Esophagus muscularis mucosa (tissue), 4 donors: ENCODE measurements at regions not wholly inside any gene's neighbourhood (a gene's known extent, or its start where the extent isn't known, plus 50 kb on each side); places are given as distances from the start of the nearest gene placed in this dataset.

ENCODE experiments used
- DNase-seq: peaks from one replicate; pipeline ENCODE4 v3.0.0-alpha.2; 2017; ENCODE audit errors: extremely low spot score
- H3K27ac ChIP-seq, 4 donors: fragments of 200-600 bp; sonication (generic); replicated peaks in 1 of 4; 1 replicate in 3 of 4; 2 replicates in 1 of 4; pipeline ENCODE4 v1.5.1; 2016 to 2019; ENCODE audit warnings: mild to moderate bottlenecking in 1 of 4
- H3K27me3 ChIP-seq, 4 donors: fragments of 200-600 bp; sonication (generic); one replicate each; pipeline versions ENCODE4 v1.5.1 to v1.6.0; 2016 to 2019
- H3K36me3 ChIP-seq, 4 donors: fragments of 200-600 bp; sonication (generic); one replicate each; pipeline ENCODE4 v1.5.1; 2016 to 2019
- H3K4me1 ChIP-seq, 4 donors: fragments of 200-600 bp; sonication (generic); one replicate each; pipeline ENCODE4 v1.5.1; 2016 to 2019
- H3K4me3 ChIP-seq, 4 donors: fragments of 200-600 bp; sonication (generic); 1 replicate in 2 of 4; 2 replicates in 2 of 4; pipeline ENCODE4 v1.5.1; 2016 to 2019; ENCODE audit warnings: mild to moderate bottlenecking in 4 of 4, moderate library complexity in 1 of 4
- H3K9me3 ChIP-seq, 4 donors: fragments of 200-600 bp; sonication (generic); 1 replicate in 3 of 4; 2 replicates in 1 of 4; pipeline ENCODE4 v1.5.1; 2016 to 2019
- EP300 ChIP-seq: sonication (generic); formaldehyde crosslinking; IDR thresholded peaks from one replicate; pipeline ENCODE4 v1.6.1; 2017; ENCODE audit warnings: antibody characterized with exemption
- POLR2A ChIP-seq: fragments of 450-650 bp; IDR thresholded peaks from one replicate; pipeline ENCODE4 v1.6.1; 2017; ENCODE audit warnings: antibody characterized with exemption, moderate library complexity, mild to moderate bottlenecking, low read depth
- POLR2AphosphoS5 ChIP-seq, 2 donors: sonication (generic); formaldehyde crosslinking; IDR thresholded peaks; one replicate each; pipeline ENCODE4 v1.6.1; 2017; ENCODE audit warnings: antibody characterized with exemption in 2 of 2
- WGBS: methylation state at CpG from one replicate; pipeline ENCODE4 v1.1.5; 2018; 5-methylcytosine and 5-hydroxymethylcytosine counted together
- intact Hi-C: fragments of 100-400 bp; cut with DNase I; formaldehyde crosslinking; loops from one replicate; pipeline ENCODE4 v1.15.1; 2023
- TF ChIP-seq, protein P1 (sequence below), 3 experiments: fragments of 200-600 bp in 2 of 3; fragments of 450-650 bp in 1 of 3; sonication (generic) in 2 of 3; IDR thresholded peaks; one replicate each; pipeline ENCODE4 v1.5.1; 2017 to 2019; ENCODE audit warnings: antibody characterized with exemption in 3 of 3, mild to moderate bottlenecking in 2 of 3, moderate library complexity in 1 of 3

DNA sequence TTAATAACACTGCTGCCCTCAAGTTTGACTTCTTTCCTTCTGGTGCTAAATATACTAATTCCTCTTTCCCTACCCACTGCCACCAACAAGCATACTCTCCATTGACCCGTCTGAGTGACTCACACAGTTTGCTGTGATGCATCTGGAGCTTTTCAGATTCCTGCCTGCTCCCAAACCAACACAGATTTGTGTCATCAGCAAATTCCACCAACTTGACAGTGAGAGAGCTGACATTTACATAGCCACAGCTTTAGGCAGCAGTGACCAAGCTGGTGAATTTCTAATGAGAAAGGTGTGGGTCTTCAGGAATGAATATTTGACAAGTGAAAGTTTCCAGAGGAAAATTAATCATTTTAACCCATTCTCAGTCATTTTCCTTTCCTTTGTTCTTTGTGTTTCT lies 96.5 kb upstream of the PRICKLE2 start:
- intact Hi-C loops = no loop called here
- H3K27ac ChIP-seq = peak overlapping the region in 2 of 4 donors; percentile 11 to 13
- WGBS = 33% methylated on average over 1 of the region's 1 CpG

DNA sequence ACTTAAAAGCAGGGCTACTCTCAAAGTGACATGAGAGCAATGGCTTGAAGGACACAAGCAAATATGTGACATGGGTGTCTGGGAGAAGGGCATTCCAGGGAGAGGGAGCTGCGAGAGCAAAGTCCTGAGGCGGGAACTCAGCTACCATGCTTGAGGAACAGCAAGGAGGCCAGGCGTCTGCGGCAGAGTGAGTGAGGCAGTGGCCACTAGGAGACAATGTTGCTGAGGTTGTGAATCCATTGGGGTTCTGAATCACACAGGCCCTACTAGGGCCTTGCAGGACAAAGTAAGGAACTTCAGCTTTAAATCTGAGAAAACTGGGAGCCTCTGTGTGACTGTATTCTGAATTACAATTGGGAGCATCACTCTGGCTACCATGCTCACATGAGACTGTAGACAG lies 94.1 kb upstream of the PRICKLE2 start:
- TF ChIP-seq, protein P1, sequence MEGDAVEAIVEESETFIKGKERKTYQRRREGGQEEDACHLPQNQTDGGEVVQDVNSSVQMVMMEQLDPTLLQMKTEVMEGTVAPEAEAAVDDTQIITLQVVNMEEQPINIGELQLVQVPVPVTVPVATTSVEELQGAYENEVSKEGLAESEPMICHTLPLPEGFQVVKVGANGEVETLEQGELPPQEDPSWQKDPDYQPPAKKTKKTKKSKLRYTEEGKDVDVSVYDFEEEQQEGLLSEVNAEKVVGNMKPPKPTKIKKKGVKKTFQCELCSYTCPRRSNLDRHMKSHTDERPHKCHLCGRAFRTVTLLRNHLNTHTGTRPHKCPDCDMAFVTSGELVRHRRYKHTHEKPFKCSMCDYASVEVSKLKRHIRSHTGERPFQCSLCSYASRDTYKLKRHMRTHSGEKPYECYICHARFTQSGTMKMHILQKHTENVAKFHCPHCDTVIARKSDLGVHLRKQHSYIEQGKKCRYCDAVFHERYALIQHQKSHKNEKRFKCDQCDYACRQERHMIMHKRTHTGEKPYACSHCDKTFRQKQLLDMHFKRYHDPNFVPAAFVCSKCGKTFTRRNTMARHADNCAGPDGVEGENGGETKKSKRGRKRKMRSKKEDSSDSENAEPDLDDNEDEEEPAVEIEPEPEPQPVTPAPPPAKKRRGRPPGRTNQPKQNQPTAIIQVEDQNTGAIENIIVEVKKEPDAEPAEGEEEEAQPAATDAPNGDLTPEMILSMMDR (IDR thresholded peaks at IDR 0.05) = peak in 2 of 3 experiments; percentile 7 to 29
- TF ChIP-seq EP300 (no peak), POLR2AphosphoS5 (IDR thresholded peaks at IDR 0.05) (no peak)
- intact Hi-C loops = no loop called here
- no peaks in the 10 kb centered on the region for H3K27me3 ChIP-seq
- peak; percentile 53 for DNase-seq
- H3K36me3 ChIP-seq = no peaks in the 10 kb centered on the region
- H3K4me3 ChIP-seq = no peak overlapping the region
- WGBS = 94% methylated on average over 4 of the region's 4 CpGs
- no peaks in the 10 kb centered on the region for H3K9me3 ChIP-seq
- H3K27ac ChIP-seq = no peak overlapping the region
- peaks cover 0 to 10% (median 9%) of the 10 kb centered on the region in 4 donors for H3K4me1 ChIP-seq

More for the DNA sequence above, 96.5 kb upstream of the PRICKLE2 start:
- DNase-seq = peak; percentile 68
- Histone ChIP-seq H3K4me3 (no peak overlapping the region), H3K9me3 (no peaks in the 10 kb centered on the region), H3K4me1 (peaks cover 0 to 11% (median 10%) of the 10 kb centered on the region in 4 donors), H3K27me3 (no peaks in the 10 kb centered on the region), H3K36me3 (no peaks in the 10 kb centered on the region)
- TF ChIP-seq, protein P1 (IDR thresholded peaks at IDR 0.05) = no peak
- peak in 1 of 2 donors; percentile 15 for TF ChIP-seq POLR2AphosphoS5 (IDR thresholded peaks at IDR 0.05)

DNA sequence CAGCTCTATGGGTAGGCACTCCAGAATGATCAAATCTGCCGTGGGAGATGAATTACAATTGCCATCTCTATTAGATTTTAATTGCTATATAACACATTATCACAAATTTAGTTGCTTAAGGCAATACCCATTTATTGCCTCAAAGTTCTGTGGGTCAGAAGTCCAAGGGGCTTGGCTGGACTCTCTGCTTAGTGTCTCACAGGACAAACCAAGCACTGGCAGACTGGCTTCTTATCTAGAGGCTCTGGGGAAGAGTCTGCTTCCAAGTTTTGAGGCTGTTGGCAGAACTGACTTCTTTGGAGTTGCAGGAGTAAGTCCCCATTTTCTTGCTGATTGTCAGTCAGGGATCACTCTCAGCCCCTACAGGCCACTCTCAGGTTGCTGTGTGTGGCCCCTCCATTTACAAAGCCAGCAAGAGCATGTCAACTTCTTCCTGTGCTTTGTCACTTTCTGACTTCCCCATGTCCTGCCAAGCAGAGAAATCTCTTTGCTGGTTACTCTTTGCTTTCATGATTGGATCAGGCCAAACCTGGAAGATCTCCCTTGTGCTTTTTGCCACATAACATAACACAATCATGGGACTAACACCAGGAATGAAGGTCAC lies 93.5 kb upstream of the PRICKLE2 start:
- Histone ChIP-seq H3K4me3 (no peak overlapping the region), H3K4me1 (peaks cover 0 to 10% (median 9%) of the 10 kb centered on the region in 4 donors), H3K9me3 (no peaks in the 10 kb centered on the region), H3K36me3 (no peaks in the 10 kb centered on the region), H3K27ac (no peak overlapping the region), H3K27me3 (no peaks in the 10 kb centered on the region)
- TF ChIP-seq, protein P1 (IDR thresholded peaks at IDR 0.05) = no peak
- no peak for TF ChIP-seq POLR2A
- no peak for TF ChIP-seq EP300
- no peak for TF ChIP-seq POLR2AphosphoS5 (IDR thresholded peaks at IDR 0.05)
- DNase-seq = peak; percentile 53
- 94% methylated on average over 1 of the region's 1 CpG for WGBS
- intact Hi-C loops = no loop called here

DNA sequence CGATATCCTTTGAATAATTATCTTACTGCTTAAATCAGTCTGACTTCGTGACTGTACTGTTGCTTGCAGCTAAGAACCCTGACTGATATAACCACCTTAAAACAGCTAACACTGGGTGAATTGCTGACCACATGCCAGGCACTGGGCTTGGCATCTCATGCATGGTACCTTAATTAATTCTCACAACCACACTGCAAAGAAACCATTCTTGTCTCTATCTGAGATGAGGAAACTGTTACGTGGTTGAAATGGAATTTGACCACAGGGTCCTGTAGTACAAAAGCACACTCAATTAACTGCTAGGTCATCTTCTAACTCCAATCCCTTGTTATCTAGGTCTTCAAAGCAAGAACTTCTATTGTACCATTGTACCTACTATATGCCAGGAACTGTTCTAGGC lies 92.7 kb upstream of the PRICKLE2 start:
- WGBS = 93% methylated on average over 3 of the region's 3 CpGs
- DNase-seq = peak; percentile 68
- Histone ChIP-seq H3K4me3 (no peak overlapping the region), H3K4me1 (peaks cover 0 to 10% (median 9%) of the 10 kb centered on the region in 4 donors), H3K27ac (no peak overlapping the region), H3K9me3 (no peaks in the 10 kb centered on the region), H3K27me3 (no peaks in the 10 kb centered on the region), H3K36me3 (no peaks in the 10 kb centered on the region)
- intact Hi-C loops = no loop called here
- no peak for TF ChIP-seq POLR2A
- TF ChIP-seq, protein P1 (IDR thresholded peaks at IDR 0.05) = no peak
- no peak for TF ChIP-seq POLR2AphosphoS5 (IDR thresholded peaks at IDR 0.05)
- TF ChIP-seq EP300 = no peak

DNA sequence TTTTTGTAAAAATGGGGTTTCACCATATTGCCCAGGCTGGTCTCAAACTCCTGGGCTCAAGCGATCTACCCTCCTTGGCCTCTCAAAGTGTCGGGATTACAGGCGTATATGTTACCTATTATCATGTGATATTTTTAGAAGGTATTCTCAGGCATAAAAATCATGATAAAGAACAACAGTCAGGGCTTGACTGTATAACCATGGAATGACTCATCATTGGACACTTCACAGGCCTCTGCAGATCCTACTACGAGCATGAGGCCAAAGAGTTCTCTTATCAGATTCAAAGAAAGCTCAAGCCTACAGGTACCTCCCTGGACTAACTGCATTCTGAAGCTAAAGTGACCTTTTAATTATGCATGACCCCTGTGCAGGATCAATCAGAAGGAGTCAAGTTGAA lies 91.7 kb upstream of the PRICKLE2 start:
- Histone ChIP-seq H3K27ac (no peak overlapping the region), H3K36me3 (no peaks in the 10 kb centered on the region), H3K27me3 (no peaks in the 10 kb centered on the region), H3K4me3 (no peak overlapping the region), H3K9me3 (no peaks in the 10 kb centered on the region), H3K4me1 (peaks cover 2 to 10% (median 8%) of the 10 kb centered on the region in 4 donors)
- TF ChIP-seq POLR2AphosphoS5 (IDR thresholded peaks at IDR 0.05) (no peak), EP300 (no peak)
- no peak for DNase-seq
- WGBS = 83% methylated on average over 4 of the region's 4 CpGs
- intact Hi-C loops = no loop called here
